Thoracic aorta (tissue), 2 donors: ENCODE measurements at regions not wholly inside any gene's neighbourhood (a gene's known extent, or its start where the extent isn't known, plus 50 kb on each side); places are given as distances from the start of the nearest gene placed in this dataset.

Experiments used
- ATAC-seq: fragments of 150-250 bp; one replicate; pipeline ENCODE4 v1.8.0; 2017; ENCODE audit warnings: low read depth; ENCODE audit not compliant: insufficient number of reproducible peaks, low FRiP score
- DNase-seq: peaks from one replicate; pipeline ENCODE4 v3.0.0-alpha.2; 2020; ENCODE audit warnings: low spot score
- H3K27ac ChIP-seq, 2 donors: fragments of 200-600 bp; sonication (generic); 1 replicate in 1 of 2; 2 replicates in 1 of 2; pipeline ENCODE4 v1.5.1; 2016; ENCODE audit warnings: mild to moderate bottlenecking in 2 of 2, moderate library complexity in 2 of 2
- H3K27me3 ChIP-seq: fragments of 200-600 bp; sonication (generic); replicated peaks from 2 replicates; pipeline ENCODE4 v1.6.0; 2016; ENCODE audit warnings: mild to moderate bottlenecking; ENCODE audit not compliant: insufficient read depth
- H3K36me3 ChIP-seq: fragments of 200-600 bp; sonication (generic); one replicate; pipeline ENCODE4 v1.5.1; 2016
- H3K4me1 ChIP-seq, 2 donors: fragments of 200-600 bp; sonication (generic); 1 replicate in 1 of 2; 2 replicates in 1 of 2; pipeline versions ENCODE4 v1.5.1 to v1.6.0; 2016; ENCODE audit warnings: low read depth in 2 of 2, mild to moderate bottlenecking in 1 of 2; ENCODE audit not compliant: control insufficient read depth in 1 of 2
- H3K4me3 ChIP-seq: fragments of 200-600 bp; sonication (generic); 2 replicates; pipeline ENCODE4 v1.5.1; 2016; ENCODE audit warnings: mild to moderate bottlenecking
- H3K9me3 ChIP-seq: fragments of 200-600 bp; sonication (generic); 2 replicates; pipeline ENCODE4 v1.5.1; 2016
- CTCF ChIP-seq: fragments of 200-600 bp; sonication (generic); IDR thresholded peaks from one replicate; pipeline ENCODE4 v1.5.1; 2019; ENCODE audit warnings: antibody characterized with exemption

- no peak overlapping the region for H3K4me3 ChIP-seq
- H3K9me3 ChIP-seq = no peaks in the 10 kb centered on the region
- H3K4me1 ChIP-seq = no peaks in the 10 kb centered on the region
- TF ChIP-seq CTCF = no peak
- no peaks in the 10 kb centered on the region for H3K36me3 ChIP-seq
- no peak for ATAC-seq
- H3K27me3 ChIP-seq = no peaks in the 10 kb centered on the region
- no peak overlapping the region for H3K27ac ChIP-seq
- DNase-seq = no peak
Observed at GRCh38 chr14:85390236-85390635, 139.7 kb upstream of the FLRT2 start.

GRCh38 chr14:85391455-85391854, 138.5 kb upstream of the FLRT2 start:
- no peak overlapping the region for H3K27ac ChIP-seq
- DNase-seq = no peak
- H3K4me3 ChIP-seq = no peak overlapping the region
- no peaks in the 10 kb centered on the region for H3K9me3 ChIP-seq
- H3K4me1 ChIP-seq = no peaks in the 10 kb centered on the region
- TF ChIP-seq CTCF = no peak
- ATAC-seq = no peak
- H3K36me3 ChIP-seq = no peaks in the 10 kb centered on the region
- no peaks in the 10 kb centered on the region for H3K27me3 ChIP-seq

- DNase-seq (no peak), ATAC-seq (no peak)
- H3K27me3 ChIP-seq = no peaks in the 10 kb centered on the region
- H3K36me3 ChIP-seq = no peaks in the 10 kb centered on the region
- no peak overlapping the region for H3K27ac ChIP-seq
- H3K4me3 ChIP-seq = no peak overlapping the region
- H3K4me1 ChIP-seq = no peaks in the 10 kb centered on the region
- no peaks in the 10 kb centered on the region for H3K9me3 ChIP-seq
- TF ChIP-seq CTCF = no peak
Observed at GRCh38 chr14:85391892-85392291, 138.1 kb upstream of the FLRT2 start.

GRCh38 chr14:85399186-85399585, 130.8 kb upstream of the FLRT2 start:
- Histone ChIP-seq H3K27me3 (no peaks in the 10 kb centered on the region), H3K9me3 (no peaks in the 10 kb centered on the region), H3K27ac (no peak overlapping the region), H3K4me1 (peaks cover 11 to 13% of the 10 kb centered on the region in 2 donors), H3K36me3 (no peaks in the 10 kb centered on the region), H3K4me3 (no peak overlapping the region)
- no peak for TF ChIP-seq CTCF
- ATAC-seq (no peak), DNase-seq (no peak)

- H3K27ac ChIP-seq = no peak overlapping the region
- no peak for TF ChIP-seq CTCF
Observed at GRCh38 chr14:85400678-85401077, 129.3 kb upstream of the FLRT2 start.

More at GRCh38 chr14:85400678-85401077, 129.3 kb upstream of the FLRT2 start:
- no peaks in the 10 kb centered on the region for H3K36me3 ChIP-seq
- no peak for DNase-seq
- peaks cover 11 to 13% of the 10 kb centered on the region in 2 donors for H3K4me1 ChIP-seq
- ATAC-seq = no peak
- no peaks in the 10 kb centered on the region for H3K27me3 ChIP-seq
- H3K4me3 ChIP-seq = no peak overlapping the region
- H3K9me3 ChIP-seq = no peaks in the 10 kb centered on the region
